Activated naive CD4-positive, alpha-beta T cell treated with anti-CD3 and anti-CD28 coated beads, Interleukin-2, amount 50 U/mL, for 24 hours (primary cell): ENCODE measurements at regions not wholly inside any gene's neighbourhood (a gene's known extent, or its start where the extent isn't known, plus 50 kb on each side); places are given as distances from the start of the nearest gene placed in this dataset.

Source experiments
- H3K27ac Mint-ChIP-seq: one replicate; pipeline ENCODE4 v1.8.0; 2021; ENCODE audit warnings: mild to moderate bottlenecking, mixed read lengths
- H3K27me3 Mint-ChIP-seq: one replicate; pipeline ENCODE4 v1.8.0; 2021; ENCODE audit warnings: mixed read lengths
- H3K36me3 Mint-ChIP-seq: one replicate; pipeline ENCODE4 v1.8.0; 2021; ENCODE audit warnings: mixed read lengths
- H3K4me1 Mint-ChIP-seq: one replicate; pipeline ENCODE4 v1.8.0; 2021; ENCODE audit warnings: mixed read lengths
- H3K4me3 Mint-ChIP-seq: one replicate; pipeline ENCODE4 v1.8.0; 2021; ENCODE audit warnings: mild to moderate bottlenecking, mixed read lengths
- H3K9me3 Mint-ChIP-seq: one replicate; pipeline ENCODE4 v1.8.0; 2021; ENCODE audit warnings: mixed read lengths

DNA sequence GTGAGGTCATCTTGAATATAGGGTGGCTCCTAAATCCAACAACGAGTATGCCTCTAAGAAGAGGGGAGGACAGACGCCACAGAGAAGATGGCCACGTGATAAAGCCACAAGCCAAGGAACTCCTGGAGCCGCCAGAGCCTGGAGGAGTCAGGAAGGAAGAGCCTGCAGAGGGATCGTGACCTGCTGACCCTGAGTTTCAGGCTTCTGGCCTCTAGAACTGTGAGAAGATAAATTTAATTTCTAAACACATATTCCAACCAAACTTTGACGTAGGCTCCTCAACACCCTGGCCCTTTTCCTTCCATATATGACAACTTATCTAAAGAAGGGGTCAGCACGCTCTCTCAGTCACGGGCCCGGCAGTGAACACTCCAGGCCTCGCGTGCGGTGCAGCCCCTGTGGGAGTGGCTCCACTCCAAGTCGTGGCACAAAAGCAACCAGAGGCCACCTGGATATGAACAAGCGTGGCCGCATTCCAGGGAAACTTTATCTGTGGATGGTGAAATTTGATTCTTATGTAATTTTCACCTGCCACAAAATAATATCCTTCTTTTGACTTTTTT, 138.6 kb upstream of the AJAP1 start:
- no peaks in the 10 kb centered on the region for H3K9me3 Mint-ChIP-seq
- H3K36me3 Mint-ChIP-seq = no peaks in the 10 kb centered on the region
- H3K27me3 Mint-ChIP-seq = peaks cover 7% of the 10 kb centered on the region
- H3K27ac Mint-ChIP-seq = no peak overlapping the region
- no peak overlapping the region for H3K4me3 Mint-ChIP-seq
- H3K4me1 Mint-ChIP-seq = no peaks in the 10 kb centered on the region

DNA sequence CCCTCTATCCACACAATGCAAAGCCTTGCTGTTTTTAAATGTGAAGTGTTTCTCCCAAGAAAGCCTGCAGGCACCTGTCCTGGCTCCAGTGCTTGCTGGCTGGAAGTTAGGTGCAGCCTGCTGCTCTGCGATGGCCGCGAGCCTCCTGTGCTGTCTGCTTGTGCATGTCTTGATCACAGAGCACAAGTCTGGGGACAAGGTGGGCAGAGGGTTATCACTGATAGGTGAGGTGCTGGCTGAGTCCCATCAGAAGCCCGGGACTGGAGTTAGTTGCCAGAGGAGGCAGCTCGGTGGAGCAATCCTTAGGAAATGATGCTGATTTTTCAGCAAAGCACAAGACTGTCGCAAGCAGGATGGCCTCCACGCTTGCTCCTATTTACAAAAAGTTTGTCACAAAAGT, 137.8 kb upstream of the AJAP1 start:
- Mint-ChIP-seq H3K27ac (no peak overlapping the region), H3K4me3 (no peak overlapping the region), H3K27me3 (peaks cover 6% of the 10 kb centered on the region), H3K9me3 (no peaks in the 10 kb centered on the region), H3K36me3 (no peaks in the 10 kb centered on the region), H3K4me1 (no peaks in the 10 kb centered on the region)

DNA sequence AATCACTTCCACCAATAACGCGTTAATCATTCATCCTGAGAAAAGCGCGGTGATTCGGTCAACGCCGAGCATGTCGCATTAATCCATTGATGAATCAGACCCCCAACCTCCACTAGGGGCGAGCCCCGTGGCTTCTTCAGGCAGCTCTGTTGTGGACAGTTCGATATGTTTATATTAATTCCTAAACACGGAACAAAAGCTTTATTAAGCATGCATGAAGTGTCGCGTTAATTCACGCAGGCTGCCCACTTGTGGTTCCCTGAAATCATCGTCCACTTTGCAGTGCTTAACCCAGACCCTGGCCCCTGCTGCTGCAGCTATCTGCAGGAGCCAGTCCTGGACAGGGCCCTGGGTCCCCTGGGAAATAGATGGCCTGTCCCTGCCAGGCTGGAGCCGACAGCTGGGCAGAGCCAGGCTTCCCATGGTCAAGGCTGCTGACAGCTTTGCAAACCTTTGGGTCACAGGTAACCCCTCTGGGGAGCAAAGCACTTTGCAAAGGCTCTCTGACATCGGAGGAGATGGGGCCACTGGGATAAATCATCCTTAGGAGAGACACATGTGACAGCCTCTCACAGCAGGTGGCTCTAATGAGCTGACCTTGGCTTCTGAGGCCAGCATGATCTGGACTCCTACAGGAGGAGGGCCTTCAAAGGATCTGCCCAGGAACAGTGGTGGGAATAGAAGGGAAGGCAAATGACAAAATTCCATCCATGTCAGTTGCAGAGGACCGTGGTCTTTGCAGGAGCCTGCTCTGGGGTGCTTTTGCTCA, 137.0 kb upstream of the AJAP1 start:
- Mint-ChIP-seq H3K4me1 (no peaks in the 10 kb centered on the region), H3K27ac (no peak overlapping the region), H3K36me3 (no peaks in the 10 kb centered on the region), H3K9me3 (no peaks in the 10 kb centered on the region), H3K4me3 (no peak overlapping the region), H3K27me3 (no peaks in the 10 kb centered on the region)

DNA sequence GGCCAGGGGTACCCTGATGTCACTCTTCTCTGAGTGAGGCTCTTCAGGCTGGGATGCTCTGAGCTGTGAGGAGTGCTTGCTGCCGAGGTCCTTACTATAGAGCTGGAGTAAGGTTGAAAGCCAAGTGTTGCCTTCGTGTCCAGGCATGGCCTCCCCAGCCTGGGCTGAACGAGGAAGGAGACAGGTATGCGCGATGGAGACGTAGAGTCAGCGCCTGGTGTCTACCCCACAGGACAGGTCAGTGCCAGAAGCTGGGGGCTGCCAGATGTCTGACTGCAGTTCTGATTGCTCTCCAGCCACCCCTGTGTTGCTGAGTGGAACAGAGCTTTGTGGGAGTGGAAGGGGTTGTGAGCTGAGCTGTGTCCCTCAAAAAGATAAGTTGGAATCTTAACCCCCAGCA, 135.8 kb upstream of the AJAP1 start:
- H3K4me1 Mint-ChIP-seq = no peaks in the 10 kb centered on the region
- no peaks in the 10 kb centered on the region for H3K9me3 Mint-ChIP-seq
- H3K36me3 Mint-ChIP-seq = no peaks in the 10 kb centered on the region
- no peak overlapping the region for H3K27ac Mint-ChIP-seq
- H3K4me3 Mint-ChIP-seq = no peak overlapping the region
- H3K27me3 Mint-ChIP-seq = no peaks in the 10 kb centered on the region

DNA sequence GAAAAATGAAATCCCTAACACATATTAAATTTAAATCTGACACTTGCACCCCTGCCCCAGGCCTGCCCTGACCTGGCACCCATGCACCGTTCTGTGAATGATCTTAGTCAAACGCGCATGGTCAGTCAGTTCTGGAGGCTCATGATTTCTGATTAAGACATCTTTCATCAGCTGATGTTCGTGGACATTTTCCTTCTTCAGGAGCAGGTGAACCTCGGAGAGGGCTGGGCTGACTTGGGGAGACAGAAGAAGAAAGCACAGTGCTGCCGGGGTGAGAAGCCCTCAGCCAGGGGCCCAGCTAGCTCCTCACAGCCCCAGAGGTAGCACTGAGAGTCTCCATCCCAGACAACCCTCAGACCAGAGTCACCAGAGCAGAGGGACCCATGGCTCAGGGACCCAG, 134.5 kb upstream of the AJAP1 start:
- H3K36me3 Mint-ChIP-seq = no peaks in the 10 kb centered on the region
- H3K4me3 Mint-ChIP-seq = no peak overlapping the region
- no peaks in the 10 kb centered on the region for H3K27me3 Mint-ChIP-seq

DNA sequence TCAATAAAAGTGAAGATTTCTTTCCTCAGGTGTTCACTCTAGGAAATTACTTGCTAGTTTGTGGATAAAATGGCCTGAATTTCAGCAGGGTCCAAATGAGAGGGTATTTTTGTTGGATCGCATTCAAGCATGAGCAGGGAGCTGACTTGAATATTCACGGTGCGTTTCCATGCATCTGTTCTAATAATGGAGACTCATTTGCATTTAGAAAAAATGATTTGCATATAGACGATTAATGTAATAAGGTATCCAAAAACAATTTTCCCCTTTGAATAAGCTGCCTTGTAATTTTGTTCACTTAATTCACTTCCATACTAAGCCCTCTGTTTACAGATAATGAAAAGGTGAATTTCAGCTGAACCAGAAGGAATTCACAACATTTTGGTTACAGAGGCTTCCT, 130.9 kb upstream of the AJAP1 start:
- Mint-ChIP-seq H3K36me3 (no peaks in the 10 kb centered on the region), H3K4me1 (no peaks in the 10 kb centered on the region), H3K27ac (no peak overlapping the region), H3K9me3 (no peaks in the 10 kb centered on the region), H3K27me3 (no peaks in the 10 kb centered on the region), H3K4me3 (no peak overlapping the region)

More for the DNA sequence above, 134.5 kb upstream of the AJAP1 start:
- Mint-ChIP-seq H3K27ac (no peak overlapping the region), H3K4me1 (no peaks in the 10 kb centered on the region), H3K9me3 (no peaks in the 10 kb centered on the region)

DNA sequence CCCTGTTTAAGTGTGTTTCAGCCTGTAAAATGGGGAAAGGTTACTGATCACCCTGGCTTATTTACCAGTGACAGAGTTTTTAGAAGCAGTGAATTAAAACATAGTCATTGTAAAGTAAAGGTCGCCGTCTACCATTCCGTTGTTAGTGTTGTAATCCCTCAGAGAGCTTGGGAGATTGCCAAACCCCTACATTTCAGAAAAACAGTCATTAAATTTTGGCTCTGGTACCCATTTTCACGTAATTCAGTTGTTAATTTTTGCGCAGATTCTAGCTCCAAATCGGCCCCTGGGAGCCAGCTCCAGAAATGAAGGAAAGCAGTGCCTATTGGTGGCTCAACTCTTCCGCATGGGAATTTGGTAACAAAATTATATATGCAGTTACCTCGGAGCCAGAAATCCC, 127.7 kb upstream of the AJAP1 start:
- H3K36me3 Mint-ChIP-seq = no peaks in the 10 kb centered on the region
- no peaks in the 10 kb centered on the region for H3K9me3 Mint-ChIP-seq
- peaks cover 3% of the 10 kb centered on the region for H3K27me3 Mint-ChIP-seq
- no peaks in the 10 kb centered on the region for H3K4me1 Mint-ChIP-seq
- no peak overlapping the region for H3K27ac Mint-ChIP-seq
- H3K4me3 Mint-ChIP-seq = no peak overlapping the region

DNA sequence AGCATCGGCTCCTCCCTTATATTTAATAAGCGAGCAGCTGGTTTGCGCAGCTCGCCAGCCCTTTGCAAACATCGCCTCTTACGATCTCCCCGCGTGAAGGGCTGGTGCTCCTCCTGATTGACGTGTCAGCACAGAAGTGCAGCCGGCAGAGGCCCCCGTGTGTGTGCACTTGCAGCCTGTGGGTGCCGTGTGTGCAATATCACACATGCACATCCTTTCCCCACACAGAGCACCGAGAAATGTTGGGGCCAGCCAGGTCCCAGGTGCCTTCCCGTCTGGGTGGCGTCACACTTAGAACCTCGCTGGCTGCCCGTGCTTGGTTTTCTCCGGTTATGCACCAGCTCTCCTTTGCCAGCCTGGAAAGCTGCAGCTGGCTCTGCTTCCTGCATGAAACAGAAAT, 126.6 kb upstream of the AJAP1 start:
- H3K27me3 Mint-ChIP-seq = peaks cover 4% of the 10 kb centered on the region
- H3K4me1 Mint-ChIP-seq = no peaks in the 10 kb centered on the region
- H3K9me3 Mint-ChIP-seq = no peaks in the 10 kb centered on the region
- no peak overlapping the region for H3K4me3 Mint-ChIP-seq
- H3K36me3 Mint-ChIP-seq = no peaks in the 10 kb centered on the region
- H3K27ac Mint-ChIP-seq = no peak overlapping the region

DNA sequence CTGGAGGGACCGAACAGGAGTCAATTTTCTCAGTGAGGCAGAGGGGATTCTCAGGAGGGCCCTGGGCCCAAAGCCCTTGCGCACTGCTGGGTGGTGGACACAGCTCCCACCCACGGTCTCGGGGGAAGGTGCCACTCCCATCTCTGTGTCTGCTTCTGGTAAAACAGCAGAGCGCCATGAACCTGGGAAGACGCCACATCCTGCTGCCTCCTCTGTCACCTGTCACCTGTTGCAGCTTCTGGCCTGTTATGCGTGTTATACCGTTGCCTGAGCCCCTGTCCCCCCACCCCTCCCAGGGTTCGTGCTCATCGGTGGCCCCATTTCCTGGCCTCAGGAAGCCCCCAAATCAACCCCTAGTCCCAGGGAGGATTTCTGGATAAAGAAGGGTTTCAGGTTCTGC, 125.8 kb upstream of the AJAP1 start:
- Mint-ChIP-seq H3K36me3 (no peaks in the 10 kb centered on the region), H3K9me3 (no peaks in the 10 kb centered on the region), H3K4me3 (no peak overlapping the region), H3K27ac (no peak overlapping the region), H3K4me1 (no peaks in the 10 kb centered on the region), H3K27me3 (peaks cover 4% of the 10 kb centered on the region)

DNA sequence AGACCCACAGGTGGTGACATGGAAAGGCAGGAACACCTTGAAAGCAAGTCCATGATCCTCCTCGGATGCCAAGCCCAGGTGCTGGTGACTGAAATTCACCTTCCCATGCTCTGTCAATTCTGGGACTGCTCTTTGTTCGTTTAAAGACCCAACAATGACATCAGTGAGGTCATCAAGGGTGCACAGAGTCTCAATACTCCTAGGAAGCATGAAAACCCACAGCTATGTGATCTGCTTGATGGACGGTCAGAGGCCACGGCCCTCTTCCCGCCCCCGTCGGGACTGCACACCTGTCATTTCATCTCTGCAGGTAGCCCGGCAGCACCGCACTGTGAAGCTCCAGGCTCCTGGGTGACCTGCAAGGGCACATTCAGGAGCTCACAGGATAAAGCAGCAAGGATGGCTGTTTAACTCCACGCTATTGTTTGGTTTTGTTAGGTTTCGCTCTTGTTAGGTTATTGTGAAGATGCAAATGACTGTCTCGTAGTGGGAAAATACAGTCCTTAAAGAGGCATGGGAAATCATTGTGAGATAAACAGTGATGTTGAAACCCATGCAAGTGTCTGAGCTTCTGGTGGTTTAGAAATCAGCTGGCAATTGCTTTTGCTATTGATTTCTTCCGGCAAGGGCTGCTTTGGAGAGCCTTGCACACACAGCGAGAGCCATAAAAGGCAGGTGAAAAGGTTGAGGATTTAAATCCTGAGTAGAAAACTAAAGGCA, 124.8 kb upstream of the AJAP1 start:
- H3K27me3 Mint-ChIP-seq = peaks cover 4% of the 10 kb centered on the region
- no peak overlapping the region for H3K27ac Mint-ChIP-seq
- H3K36me3 Mint-ChIP-seq = no peaks in the 10 kb centered on the region
- no peak overlapping the region for H3K4me3 Mint-ChIP-seq
- no peaks in the 10 kb centered on the region for H3K9me3 Mint-ChIP-seq
- H3K4me1 Mint-ChIP-seq = no peaks in the 10 kb centered on the region

DNA sequence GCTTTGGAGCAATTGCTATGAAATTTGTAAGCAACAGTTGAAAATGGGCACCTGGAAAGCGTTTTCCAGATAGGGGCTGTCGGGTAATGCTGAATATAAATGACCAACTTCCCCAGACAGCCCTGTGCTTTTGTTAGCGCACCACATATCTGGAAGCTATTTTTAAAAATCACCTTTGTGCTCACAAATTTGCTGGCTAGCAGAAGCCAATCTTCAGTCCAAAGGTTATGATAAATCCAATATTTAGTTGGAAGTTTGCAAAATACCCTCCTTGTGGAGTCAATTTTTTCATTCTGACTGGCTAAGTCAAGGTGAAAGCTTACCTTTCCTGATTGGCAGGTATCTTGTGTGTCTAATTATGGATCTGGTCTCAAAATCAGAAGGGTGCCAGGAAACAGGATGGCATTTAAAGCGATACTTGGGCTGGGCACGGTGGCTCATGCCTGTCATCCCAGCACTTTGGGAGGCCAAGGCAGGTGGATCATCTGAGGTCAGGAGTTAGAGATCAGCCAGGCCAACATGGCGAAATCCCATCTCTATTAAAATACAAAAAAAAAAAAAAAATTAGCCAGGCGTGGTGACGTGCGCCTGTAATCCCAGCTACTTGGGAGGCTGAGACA, 124.1 kb upstream of the AJAP1 start:
- no peaks in the 10 kb centered on the region for H3K36me3 Mint-ChIP-seq
- no peaks in the 10 kb centered on the region for H3K9me3 Mint-ChIP-seq
- no peak overlapping the region for H3K27ac Mint-ChIP-seq
- H3K27me3 Mint-ChIP-seq = peaks cover 4% of the 10 kb centered on the region
- no peaks in the 10 kb centered on the region for H3K4me1 Mint-ChIP-seq
- no peak overlapping the region for H3K4me3 Mint-ChIP-seq

DNA sequence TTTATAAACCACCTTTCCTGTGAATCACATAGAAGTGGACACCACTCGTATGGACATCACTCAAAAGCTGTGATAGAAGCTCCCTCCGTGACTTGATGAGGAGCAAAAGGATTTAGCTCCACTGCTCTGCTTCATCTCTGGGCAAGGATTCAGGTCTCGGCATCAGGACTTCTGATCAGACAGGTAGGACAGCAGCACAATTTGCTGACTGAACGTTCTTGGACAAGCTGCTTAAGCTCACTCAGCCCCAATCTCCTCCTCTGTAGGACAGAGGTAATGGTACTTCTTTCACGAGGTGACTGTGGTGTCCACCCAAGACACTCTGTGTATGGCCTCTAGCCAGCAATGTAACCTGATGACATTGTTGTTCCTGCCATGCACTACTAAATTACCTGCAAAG, 122.6 kb upstream of the AJAP1 start:
- Mint-ChIP-seq H3K27ac (no peak overlapping the region), H3K36me3 (no peaks in the 10 kb centered on the region), H3K27me3 (peaks cover 4% of the 10 kb centered on the region), H3K9me3 (no peaks in the 10 kb centered on the region), H3K4me1 (no peaks in the 10 kb centered on the region), H3K4me3 (no peak overlapping the region)

DNA sequence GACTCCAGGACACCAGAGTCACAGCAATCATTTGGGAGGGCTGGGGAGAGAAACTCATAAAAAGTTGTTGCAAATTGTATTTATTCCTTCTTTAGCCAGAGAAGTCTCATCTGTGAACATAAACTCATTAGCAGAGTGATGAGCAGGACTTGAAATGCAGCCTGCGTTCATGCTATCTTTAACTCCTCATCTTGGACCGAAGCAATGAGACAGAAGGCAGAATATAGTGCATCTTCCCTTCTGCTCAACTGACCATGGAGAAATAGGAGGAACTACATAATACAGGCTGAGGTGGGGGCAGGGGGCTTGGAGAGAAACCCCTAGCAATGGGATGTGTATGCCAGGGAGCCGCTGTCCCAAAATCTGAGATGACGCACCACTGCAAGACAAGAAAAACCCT, 121.8 kb upstream of the AJAP1 start:
- Mint-ChIP-seq H3K27ac (no peak overlapping the region), H3K4me3 (no peak overlapping the region), H3K4me1 (no peaks in the 10 kb centered on the region), H3K36me3 (no peaks in the 10 kb centered on the region), H3K9me3 (no peaks in the 10 kb centered on the region), H3K27me3 (peaks cover 6% of the 10 kb centered on the region)

DNA sequence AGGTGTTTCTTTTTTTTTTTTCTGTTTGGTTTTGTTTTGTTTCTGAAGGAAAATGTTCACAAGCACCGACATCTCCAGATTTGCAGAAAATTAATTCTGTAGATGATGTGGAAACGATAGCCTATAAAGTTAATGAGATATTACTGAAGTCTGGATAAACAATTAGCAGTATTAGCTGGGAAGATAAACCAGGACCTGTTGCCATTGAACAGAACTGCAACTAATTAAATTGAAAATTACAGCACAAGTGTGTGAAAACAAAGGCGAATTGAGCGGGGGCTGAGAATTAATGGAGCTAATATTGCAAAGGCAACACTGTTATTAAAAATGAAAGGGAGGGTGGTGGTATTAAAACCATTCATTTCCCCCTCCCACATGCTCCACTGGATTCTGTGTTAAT, 107.5 kb upstream of the AJAP1 start:
- peaks cover 9% of the 10 kb centered on the region for H3K9me3 Mint-ChIP-seq
- no peaks in the 10 kb centered on the region for H3K36me3 Mint-ChIP-seq
- no peaks in the 10 kb centered on the region for H3K4me1 Mint-ChIP-seq
- no peaks in the 10 kb centered on the region for H3K27me3 Mint-ChIP-seq
- no peak overlapping the region for H3K27ac Mint-ChIP-seq
- H3K4me3 Mint-ChIP-seq = no peak overlapping the region

DNA sequence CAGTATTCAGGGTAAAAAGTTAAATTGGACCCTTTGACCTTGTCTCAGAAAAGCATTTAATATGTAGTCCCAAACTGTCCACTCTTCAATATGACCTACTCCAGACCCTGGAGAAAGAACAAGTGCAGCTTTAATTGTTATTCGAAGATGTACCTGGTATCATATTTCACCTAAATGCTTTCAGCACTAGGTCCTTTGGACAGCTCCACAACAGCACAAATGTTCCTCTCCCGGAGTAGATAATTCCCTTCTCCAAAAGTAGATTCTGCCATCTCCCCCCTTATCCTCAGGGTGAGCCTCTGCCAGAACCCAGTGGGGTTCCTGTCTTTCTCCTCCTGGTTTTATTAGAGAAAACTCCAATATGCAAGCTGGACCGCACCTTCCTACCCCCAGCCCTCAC, 104.5 kb upstream of the AJAP1 start:
- H3K9me3 Mint-ChIP-seq = no peaks in the 10 kb centered on the region
- no peak overlapping the region for H3K4me3 Mint-ChIP-seq
- peaks cover 5% of the 10 kb centered on the region for H3K27me3 Mint-ChIP-seq
- no peaks in the 10 kb centered on the region for H3K36me3 Mint-ChIP-seq
- H3K4me1 Mint-ChIP-seq = no peaks in the 10 kb centered on the region
- H3K27ac Mint-ChIP-seq = no peak overlapping the region

DNA sequence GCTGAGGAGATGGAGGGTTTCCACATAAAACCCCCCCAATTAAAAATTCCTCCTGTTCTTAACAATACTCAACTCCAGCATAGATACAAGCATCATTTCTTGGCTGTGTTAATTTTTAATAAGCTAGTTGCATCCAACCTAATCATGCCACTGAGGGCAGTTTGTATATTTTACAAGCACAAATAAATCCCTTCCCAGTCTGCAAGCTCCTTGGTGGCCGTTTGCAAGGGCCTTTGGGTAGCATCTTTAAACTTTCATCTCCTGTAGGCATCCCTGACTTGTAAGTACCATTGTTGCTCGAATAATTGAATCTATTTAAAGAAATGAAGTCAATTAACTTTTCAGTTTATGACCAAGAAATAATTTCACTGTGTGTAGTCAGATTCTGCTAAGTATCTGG, 103.5 kb upstream of the AJAP1 start:
- H3K27ac Mint-ChIP-seq = no peak overlapping the region
- no peak overlapping the region for H3K4me3 Mint-ChIP-seq
- H3K9me3 Mint-ChIP-seq = no peaks in the 10 kb centered on the region
- H3K4me1 Mint-ChIP-seq = no peaks in the 10 kb centered on the region
- no peaks in the 10 kb centered on the region for H3K36me3 Mint-ChIP-seq
- H3K27me3 Mint-ChIP-seq = peaks cover 5% of the 10 kb centered on the region
